ENCODE measurements at regions not wholly inside any gene's neighbourhood (a gene's known extent, or its start where the extent isn't known, plus 50 kb on each side); places are given as distances from the start of the nearest gene placed in this dataset.
"Not testable (repeated sequence)": the region's sequence is repeated elsewhere in the genome, so short reads cannot be mapped to it uniquely, and the experiment has no call there.

DNA sequence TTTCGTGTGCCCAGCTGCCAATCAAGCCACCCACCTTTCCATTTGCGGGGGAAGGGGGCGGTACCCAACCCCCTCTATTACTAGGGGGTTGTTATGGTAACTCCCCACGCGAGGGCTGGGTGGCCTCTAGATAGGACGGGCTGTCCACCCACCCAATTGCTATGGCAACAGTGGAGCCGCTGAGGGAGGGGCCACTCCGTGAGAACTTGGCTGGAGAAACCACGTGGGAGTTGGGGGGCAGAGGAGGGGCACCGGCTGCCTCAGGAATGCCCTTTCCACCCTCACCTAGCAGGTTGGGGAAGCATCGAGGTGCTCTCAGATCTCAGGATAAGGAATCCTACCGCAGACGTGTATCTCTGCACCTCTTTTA, 220.0 kb upstream of the NOTCH2NLA start:
- TF ChIP-seq L3MBTL2 (conservative IDR thresholded peaks at IDR 0.05); SUZ12 (IDR thresholded peaks at IDR 0.05); FOXM1 (IDR thresholded peaks at IDR 0.05; ENCODE audit: borderline replicate concordance); TARDBP (IDR thresholded peaks at IDR 0.05); HDGF (IDR thresholded peaks at IDR 0.05; ENCODE audit: borderline replicate concordance); SP1 (IDR thresholded peaks at IDR 0.05): not testable (repeated sequence)
- TF ChIP-seq, protein P1, sequence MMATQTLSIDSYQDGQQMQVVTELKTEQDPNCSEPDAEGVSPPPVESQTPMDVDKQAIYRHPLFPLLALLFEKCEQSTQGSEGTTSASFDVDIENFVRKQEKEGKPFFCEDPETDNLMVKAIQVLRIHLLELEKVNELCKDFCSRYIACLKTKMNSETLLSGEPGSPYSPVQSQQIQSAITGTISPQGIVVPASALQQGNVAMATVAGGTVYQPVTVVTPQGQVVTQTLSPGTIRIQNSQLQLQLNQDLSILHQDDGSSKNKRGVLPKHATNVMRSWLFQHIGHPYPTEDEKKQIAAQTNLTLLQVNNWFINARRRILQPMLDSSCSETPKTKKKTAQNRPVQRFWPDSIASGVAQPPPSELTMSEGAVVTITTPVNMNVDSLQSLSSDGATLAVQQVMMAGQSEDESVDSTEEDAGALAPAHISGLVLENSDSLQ (IDR thresholded peaks at IDR 0.05), result not testable (repeated sequence)
